ENCODE measurements at regions not wholly inside any gene's neighbourhood (a gene's known extent, or its start where the extent isn't known, plus 50 kb on each side); places are given as distances from the start of the nearest gene placed in this dataset.

GRCh38 chr12:107536613-107537012 is 149.0 kb upstream of the PWP1 start:
- DNase-seq = no peak

- no peak for DNase-seq
These were observed 148.0 kb upstream of the PWP1 start for GRCh38 chr12:107537464-107538119.

GRCh38 chr12:107539196-107539939 is 146.2 kb upstream of the PWP1 start:
- DNase-seq = no peak

- DNase-seq = no peak
These were observed 144.4 kb upstream of the PWP1 start for GRCh38 chr12:107541001-107541705.

GRCh38 chr12:107543416-107543815 is 142.2 kb upstream of the PWP1 start:
- DNase-seq = no peak

GRCh38 chr12:107543841-107544240 is 141.8 kb upstream of the PWP1 start:
- DNase-seq = no peak

GRCh38 chr12:107544937-107545336 is 140.7 kb upstream of the PWP1 start:
- no peak for DNase-seq

GRCh38 chr12:107545737-107546353 is 139.8 kb upstream of the PWP1 start:
- no peak for DNase-seq

GRCh38 chr12:107547389-107547788 is 138.2 kb upstream of the PWP1 start:
- DNase-seq = no peak

GRCh38 chr12:107549651-107550480 is 135.7 kb upstream of the PWP1 start:
- DNase-seq = no peak

GRCh38 chr12:107551434-107551833 is 134.2 kb upstream of the PWP1 start:
- no peak for DNase-seq

- no peak for DNase-seq
These were observed 133.3 kb upstream of the PWP1 start for GRCh38 chr12:107552263-107552662.

GRCh38 chr12:107553211-107553765 is 132.3 kb upstream of the PWP1 start:
- no peak for DNase-seq

- no peak for DNase-seq
These were observed 130.7 kb upstream of the PWP1 start for GRCh38 chr12:107554941-107555340.

GRCh38 chr12:107557026-107557425 is 128.6 kb upstream of the PWP1 start:
- DNase-seq = no peak

GRCh38 chr12:107557589-107558100 is 128.0 kb upstream of the PWP1 start:
- DNase-seq = no peak

GRCh38 chr12:107558141-107558815 is 127.3 kb upstream of the PWP1 start:
- no peak for DNase-seq

- no peak for DNase-seq
These were observed 126.7 kb upstream of the PWP1 start for GRCh38 chr12:107558816-107559382.

GRCh38 chr12:107560165-107560898 is 125.3 kb upstream of the PWP1 start:
- no peak for DNase-seq

GRCh38 chr12:107560899-107561285 is 124.7 kb upstream of the PWP1 start:
- DNase-seq = no peak
